WTC11 (cell line): ENCODE measurements at regions not wholly inside any gene's neighbourhood (a gene's known extent, or its start where the extent isn't known, plus 50 kb on each side); places are given as distances from the start of the nearest gene placed in this dataset.
"Not testable (repeated sequence)": the region's sequence is repeated elsewhere in the genome, so short reads cannot be mapped to it uniquely, and the experiment has no call there.

Experiments
- ATAC-seq: fragments of 200-7000 bp; cut with Tn5 transposase; 2 replicates; pipeline ENCODE4 v1.10.0; 2021; ENCODE audit warnings: mild to moderate bottlenecking, moderate library complexity
- CTCF ChIA-PET: fragments of 300-600 bp; sonication (Branson Sonifier 250); formaldehyde crosslinking; loops from one replicate; lab custom pipeline; 2021; ENCODE audit warnings: antibody characterized with exemption; lab: Charles Lee
- POLR2A ChIA-PET: fragments of 350-600 bp; sonication (Branson Sonifier 250); formaldehyde crosslinking; loops from one replicate; lab custom pipeline; 2021; ENCODE audit warnings: antibody characterized with exemption; lab: Charles Lee
- DNase-seq: peaks from one replicate; pipeline ENCODE4 v3.0.0; 2021; ENCODE audit warnings: low spot score
- H3K27ac Mint-ChIP-seq: 2 replicates; pipeline ENCODE4 v1.8.0; 2021; ENCODE audit warnings: mixed read lengths
- H3K27me3 Mint-ChIP-seq: 2 replicates; pipeline ENCODE4 v1.8.0; 2021; ENCODE audit warnings: low read depth, mild to moderate bottlenecking, moderate library complexity, mixed read lengths
- H3K36me3 Mint-ChIP-seq: 2 replicates; pipeline ENCODE4 v1.8.0; 2021; ENCODE audit warnings: mixed read lengths
- H3K4me1 Mint-ChIP-seq: 2 replicates; pipeline ENCODE4 v1.8.0; 2022; ENCODE audit warnings: mixed read lengths
- H3K4me3 Mint-ChIP-seq: 2 replicates; pipeline ENCODE4 v1.8.0; 2021; ENCODE audit warnings: mild to moderate bottlenecking, moderate library complexity, mixed read lengths
- H3K9me3 Mint-ChIP-seq: 2 replicates; pipeline ENCODE4 v1.8.0; 2021; ENCODE audit warnings: mixed read lengths
- ATF6 ChIP-seq: sonication (generic); formaldehyde crosslinking; IDR thresholded peaks from 2 replicates; pipeline ENCODE4 v1.8.1; 2023; ENCODE audit warnings: mild to moderate bottlenecking, missing genetic modification reagents
- E2F5 ChIP-seq: sonication (generic); formaldehyde crosslinking; IDR thresholded peaks from 2 replicates; pipeline ENCODE4 v1.8.1; 2022; ENCODE audit warnings: mild to moderate bottlenecking, moderate library complexity, missing genetic modification reagents
- FOXP1 ChIP-seq: sonication (generic); formaldehyde crosslinking; IDR thresholded peaks from 2 replicates; pipeline ENCODE4 v1.8.0; 2022; ENCODE audit warnings: missing genetic modification reagents, mild to moderate bottlenecking, moderate library complexity, borderline replicate concordance
- GTF2I ChIP-seq: fragments of 250-450 bp; sonication (Bioruptor Pico); conservative IDR thresholded peaks from 2 replicates; pipeline ENCODE4 v1.4.0; 2021; ENCODE audit warnings: mild to moderate bottlenecking
- JUN ChIP-seq: sonication (generic); formaldehyde crosslinking; IDR thresholded peaks from 2 replicates; pipeline ENCODE4 v1.8.0; 2023; ENCODE audit warnings: mild to moderate bottlenecking, missing genetic modification reagents
- KAT7 ChIP-seq: sonication (generic); formaldehyde crosslinking; IDR thresholded peaks from 2 replicates; pipeline ENCODE4 v1.8.1; 2023; ENCODE audit warnings: missing genetic modification reagents, mild to moderate bottlenecking, borderline replicate concordance
- PRRX2 ChIP-seq: fragments of 250-450 bp; sonication (Bioruptor Pico); IDR thresholded peaks from 2 replicates; pipeline ENCODE4 v1.8.0; 2021; ENCODE audit warnings: mild to moderate bottlenecking
- SOX15 ChIP-seq: fragments of 250-450 bp; sonication (Bioruptor Pico); IDR thresholded peaks from 2 replicates; pipeline ENCODE4 v1.9.0; 2021; ENCODE audit warnings: mild to moderate bottlenecking
- ZNF423 ChIP-seq: fragments of 250-450 bp; sonication (Bioruptor Pico); IDR thresholded peaks from 2 replicates; pipeline ENCODE4 v2.1.2; 2022; ENCODE audit warnings: mild to moderate bottlenecking, moderate library complexity
- ZNF512 ChIP-seq: sonication (generic); formaldehyde crosslinking; IDR thresholded peaks from 2 replicates; pipeline ENCODE4 v1.8.1; 2022; ENCODE audit warnings: missing genetic modification reagents, borderline replicate concordance
- TF ChIP-seq, protein P1 (sequence below): sonication (generic); formaldehyde crosslinking; IDR thresholded peaks from 2 replicates; pipeline ENCODE4 v1.8.1; 2022; ENCODE audit warnings: mild to moderate bottlenecking, missing genetic modification reagents, moderate library complexity, borderline replicate concordance
- TF ChIP-seq, protein P2 (sequence below): sonication (generic); formaldehyde crosslinking; IDR thresholded peaks from 2 replicates; pipeline ENCODE4 v1.8.0; 2022; ENCODE audit warnings: mild to moderate bottlenecking, missing genetic modification reagents
- TF ChIP-seq, protein P3 (sequence below): fragments of 250-450 bp; sonication (Bioruptor Pico); IDR thresholded peaks from 2 replicates; pipeline ENCODE4 v1.8.0; 2021; ENCODE audit warnings: mild to moderate bottlenecking

- Mint-ChIP-seq H3K4me1 (0 out of 2 replicates have a peak, but pooled peaks cover 3% of the 10 kb centered on the region), H3K4me3 (no peak overlapping the region), H3K36me3 (peaks cover 9% of the 10 kb centered on the region), H3K9me3 (peaks cover 47% of the 10 kb centered on the region), H3K27ac (no peak overlapping the region), H3K27me3 (no peaks in the 10 kb centered on the region)
- DNase-seq (no peak), ATAC-seq (no peak)
- ChIA-PET POLR2A (no interaction called here), CTCF (no interaction called here)
- TF ChIP-seq ZNF512 (CRISPR knock-in tag) (no peak), GTF2I (CRISPR knock-in tag) (no peak), PRRX2 (CRISPR knock-in tag) (no peak), KAT7 (CRISPR knock-in tag) (no peak), ZNF423 (no peak), SOX15 (no peak), FOXP1 (CRISPR knock-in tag) (no peak)
- TF ChIP-seq, protein P1, sequence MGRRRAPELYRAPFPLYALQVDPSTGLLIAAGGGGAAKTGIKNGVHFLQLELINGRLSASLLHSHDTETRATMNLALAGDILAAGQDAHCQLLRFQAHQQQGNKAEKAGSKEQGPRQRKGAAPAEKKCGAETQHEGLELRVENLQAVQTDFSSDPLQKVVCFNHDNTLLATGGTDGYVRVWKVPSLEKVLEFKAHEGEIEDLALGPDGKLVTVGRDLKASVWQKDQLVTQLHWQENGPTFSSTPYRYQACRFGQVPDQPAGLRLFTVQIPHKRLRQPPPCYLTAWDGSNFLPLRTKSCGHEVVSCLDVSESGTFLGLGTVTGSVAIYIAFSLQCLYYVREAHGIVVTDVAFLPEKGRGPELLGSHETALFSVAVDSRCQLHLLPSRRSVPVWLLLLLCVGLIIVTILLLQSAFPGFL (CRISPR knock-in tag) = no peak
- TF ChIP-seq, protein P2, sequence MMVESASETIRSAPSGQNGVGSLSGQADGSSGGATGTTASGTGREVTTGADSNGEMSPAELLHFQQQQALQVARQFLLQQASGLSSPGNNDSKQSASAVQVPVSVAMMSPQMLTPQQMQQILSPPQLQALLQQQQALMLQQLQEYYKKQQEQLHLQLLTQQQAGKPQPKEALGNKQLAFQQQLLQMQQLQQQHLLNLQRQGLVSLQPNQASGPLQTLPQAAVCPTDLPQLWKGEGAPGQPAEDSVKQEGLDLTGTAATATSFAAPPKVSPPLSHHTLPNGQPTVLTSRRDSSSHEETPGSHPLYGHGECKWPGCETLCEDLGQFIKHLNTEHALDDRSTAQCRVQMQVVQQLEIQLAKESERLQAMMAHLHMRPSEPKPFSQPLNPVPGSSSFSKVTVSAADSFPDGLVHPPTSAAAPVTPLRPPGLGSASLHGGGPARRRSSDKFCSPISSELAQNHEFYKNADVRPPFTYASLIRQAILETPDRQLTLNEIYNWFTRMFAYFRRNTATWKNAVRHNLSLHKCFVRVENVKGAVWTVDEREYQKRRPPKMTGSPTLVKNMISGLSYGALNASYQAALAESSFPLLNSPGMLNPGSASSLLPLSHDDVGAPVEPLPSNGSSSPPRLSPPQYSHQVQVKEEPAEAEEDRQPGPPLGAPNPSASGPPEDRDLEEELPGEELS (CRISPR knock-in tag) = no peak
Measured at GRCh38 chr6:66179361-66179760, 472.3 kb upstream of the EYS start.

DNA sequence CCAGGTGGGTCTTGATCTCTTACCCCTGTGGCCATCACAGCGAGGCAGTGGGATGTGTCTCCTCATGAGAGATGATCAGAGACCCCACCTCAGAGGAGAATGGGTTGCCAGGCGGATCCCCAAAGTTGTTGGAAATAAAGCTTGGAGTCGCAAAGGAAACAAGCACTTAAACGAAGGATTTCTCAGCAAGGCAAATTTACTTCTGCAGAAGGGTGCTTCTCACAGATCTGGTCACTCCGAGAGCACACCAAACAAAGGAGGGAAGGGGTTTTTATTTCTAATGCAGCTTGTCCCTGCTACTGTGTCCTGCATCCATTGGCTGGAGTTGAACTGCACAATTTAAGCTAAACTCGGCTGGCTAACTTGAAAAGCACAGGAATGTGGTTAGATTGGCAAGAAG, 466.6 kb upstream of the EYS start:
- Mint-ChIP-seq H3K4me3 (no peak overlapping the region), H3K27ac (no peak overlapping the region), H3K36me3 (peaks cover 48% of the 10 kb centered on the region), H3K4me1 (no peaks in the 10 kb centered on the region), H3K9me3 (peaks cover 69% of the 10 kb centered on the region), H3K27me3 (no peaks in the 10 kb centered on the region)
- ChIA-PET CTCF (no interaction called here), POLR2A (no interaction called here)
- ATAC-seq = no peak
- no peak for DNase-seq
- TF ChIP-seq, protein P3, sequence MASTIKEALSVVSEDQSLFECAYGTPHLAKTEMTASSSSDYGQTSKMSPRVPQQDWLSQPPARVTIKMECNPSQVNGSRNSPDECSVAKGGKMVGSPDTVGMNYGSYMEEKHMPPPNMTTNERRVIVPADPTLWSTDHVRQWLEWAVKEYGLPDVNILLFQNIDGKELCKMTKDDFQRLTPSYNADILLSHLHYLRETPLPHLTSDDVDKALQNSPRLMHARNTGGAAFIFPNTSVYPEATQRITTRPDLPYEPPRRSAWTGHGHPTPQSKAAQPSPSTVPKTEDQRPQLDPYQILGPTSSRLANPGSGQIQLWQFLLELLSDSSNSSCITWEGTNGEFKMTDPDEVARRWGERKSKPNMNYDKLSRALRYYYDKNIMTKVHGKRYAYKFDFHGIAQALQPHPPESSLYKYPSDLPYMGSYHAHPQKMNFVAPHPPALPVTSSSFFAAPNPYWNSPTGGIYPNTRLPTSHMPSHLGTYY = no peak
- no peak for TF ChIP-seq JUN (CRISPR knock-in tag)
- no peak for TF ChIP-seq ATF6 (CRISPR knock-in tag)
- no peak for TF ChIP-seq FOXP1 (CRISPR knock-in tag)
- TF ChIP-seq E2F5 (CRISPR knock-in tag) = no peak

- ATAC-seq, H3K4me3 Mint-ChIP-seq, DNase-seq, H3K27ac Mint-ChIP-seq, H3K27me3 Mint-ChIP-seq, CTCF ChIA-PET, POLR2A ChIA-PET, H3K4me1 Mint-ChIP-seq: not testable (repeated sequence)
- H3K36me3 Mint-ChIP-seq = peaks cover 81% of the 10 kb centered on the region
- H3K9me3 Mint-ChIP-seq = peaks cover 87% of the 10 kb centered on the region
Measured at GRCh38 chr6:66166713-66167112, 459.7 kb upstream of the EYS start.
